ENCODE measurements at regions not wholly inside any gene's neighbourhood (a gene's known extent, or its start where the extent isn't known, plus 50 kb on each side); places are given as distances from the start of the nearest gene placed in this dataset.

DNA sequence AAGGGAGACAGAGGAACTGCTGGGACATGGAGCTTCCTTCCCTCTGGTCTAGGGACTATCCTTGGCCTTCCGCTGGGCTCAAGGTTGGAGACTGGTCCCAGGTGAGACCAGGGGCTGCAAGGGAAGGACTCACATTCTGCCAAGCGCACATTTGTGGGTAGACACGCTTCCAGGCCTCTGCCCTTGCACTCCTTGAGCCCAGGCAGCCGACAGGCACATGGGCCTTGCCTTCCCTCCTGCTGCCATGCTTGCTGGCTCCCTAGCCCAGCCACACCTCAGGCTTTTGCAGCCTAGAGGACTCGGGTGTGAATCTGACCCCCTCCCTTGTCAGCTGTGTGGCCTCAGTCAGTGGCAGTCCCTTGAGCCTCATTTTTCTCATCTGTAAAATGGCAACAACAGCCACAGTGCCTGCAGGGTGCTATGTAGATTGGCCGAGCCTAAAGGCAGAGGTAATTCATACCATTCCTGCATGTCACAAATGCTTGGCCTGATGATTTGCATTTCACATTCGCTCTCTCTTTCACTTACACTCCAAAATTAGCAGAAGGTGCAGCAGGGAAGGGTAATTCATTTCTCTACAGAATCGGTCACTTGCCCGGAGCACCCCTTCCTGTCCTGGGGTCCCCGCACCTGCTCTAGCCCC, 57.6 kb upstream of the NECTIN1 start (continued):
- TF ChIP-seq ZNF605 (CRISPR knock-in tag; IDR thresholded peaks at IDR 0.05), result no peak
- no peak for TF ChIP-seq GTF3A (CRISPR knock-in tag; conservative IDR thresholded peaks at IDR 0.05)
- no peak for TF ChIP-seq KAT2B (IDR thresholded peaks at IDR 0.05; ENCODE audit: borderline replicate concordance, low read depth, low read length)

DNA sequence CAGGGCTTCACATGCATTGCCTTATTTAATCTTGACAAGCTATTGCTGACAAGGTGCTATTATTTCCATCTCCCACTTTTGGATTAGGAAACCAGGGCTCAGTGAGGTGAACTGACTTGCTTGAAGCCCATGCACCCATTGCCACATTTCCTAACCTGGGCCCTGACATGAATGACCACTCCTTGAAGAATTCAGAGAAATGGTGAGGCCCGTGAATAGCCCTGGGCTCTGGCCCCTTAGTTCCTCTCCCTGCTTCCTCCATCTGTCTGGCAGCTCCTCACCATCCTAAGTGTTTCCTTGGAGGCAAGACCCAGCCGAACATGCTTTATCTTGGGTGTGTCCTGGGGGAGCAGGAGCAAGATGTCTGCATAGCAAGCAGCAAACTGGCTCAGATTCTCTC, 56.1 kb upstream of the NECTIN1 start:
- Histone ChIP-seq H3K4me1 (ENCODE audit: insufficient read depth, low read length) (no peaks in the 10 kb centered on the region), H3K9ac (ENCODE audit: insufficient read depth, low read depth, low read length) (no peak overlapping the region), H3K4me3 (replicated peaks in 1 of 3; ENCODE audit: insufficient read depth in 1 of 3, low read depth in 2 of 3, low read length in 3 of 3) (no peak overlapping the region), H3K79me2 (ENCODE audit: insufficient read depth, low read length) (no peaks in the 10 kb centered on the region), H3K9me3 (ENCODE audit: low read length) (no peaks in the 10 kb centered on the region), H3K27me3 (ENCODE audit: control insufficient read depth in 1 of 2, insufficient read depth in 2 of 2, low read length in 2 of 2) (peaks cover 8 to 37% of the 10 kb centered on the region in 2 experiments), H3K4me2 (ENCODE audit: low read depth, low read length) (no peak overlapping the region), H4K20me1 (ENCODE audit: insufficient read depth, low read length) (no peaks in the 10 kb centered on the region), H3K27ac (ENCODE audit: extremely low read length, insufficient read depth, low read length) (no peak overlapping the region), H2AFZ (ENCODE audit: low read length) (no peak overlapping the region), H3K36me3 (replicated peaks in 1 of 2; ENCODE audit: control insufficient read depth in 1 of 2, insufficient read depth in 2 of 2, low read length in 2 of 2) (no peaks in the 10 kb centered on the region)
- no peak for TF ChIP-seq ZNF7 (CRISPR knock-in tag; IDR thresholded peaks at IDR 0.05)
- TF ChIP-seq, protein P1, sequence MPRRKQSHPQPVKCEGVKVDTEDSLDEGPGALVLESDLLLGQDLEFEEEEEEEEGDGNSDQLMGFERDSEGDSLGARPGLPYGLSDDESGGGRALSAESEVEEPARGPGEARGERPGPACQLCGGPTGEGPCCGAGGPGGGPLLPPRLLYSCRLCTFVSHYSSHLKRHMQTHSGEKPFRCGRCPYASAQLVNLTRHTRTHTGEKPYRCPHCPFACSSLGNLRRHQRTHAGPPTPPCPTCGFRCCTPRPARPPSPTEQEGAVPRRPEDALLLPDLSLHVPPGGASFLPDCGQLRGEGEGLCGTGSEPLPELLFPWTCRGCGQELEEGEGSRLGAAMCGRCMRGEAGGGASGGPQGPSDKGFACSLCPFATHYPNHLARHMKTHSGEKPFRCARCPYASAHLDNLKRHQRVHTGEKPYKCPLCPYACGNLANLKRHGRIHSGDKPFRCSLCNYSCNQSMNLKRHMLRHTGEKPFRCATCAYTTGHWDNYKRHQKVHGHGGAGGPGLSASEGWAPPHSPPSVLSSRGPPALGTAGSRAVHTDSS (CRISPR knock-in tag; conservative IDR thresholded peaks at IDR 0.05), result no peak
- TF ChIP-seq, protein P2, sequence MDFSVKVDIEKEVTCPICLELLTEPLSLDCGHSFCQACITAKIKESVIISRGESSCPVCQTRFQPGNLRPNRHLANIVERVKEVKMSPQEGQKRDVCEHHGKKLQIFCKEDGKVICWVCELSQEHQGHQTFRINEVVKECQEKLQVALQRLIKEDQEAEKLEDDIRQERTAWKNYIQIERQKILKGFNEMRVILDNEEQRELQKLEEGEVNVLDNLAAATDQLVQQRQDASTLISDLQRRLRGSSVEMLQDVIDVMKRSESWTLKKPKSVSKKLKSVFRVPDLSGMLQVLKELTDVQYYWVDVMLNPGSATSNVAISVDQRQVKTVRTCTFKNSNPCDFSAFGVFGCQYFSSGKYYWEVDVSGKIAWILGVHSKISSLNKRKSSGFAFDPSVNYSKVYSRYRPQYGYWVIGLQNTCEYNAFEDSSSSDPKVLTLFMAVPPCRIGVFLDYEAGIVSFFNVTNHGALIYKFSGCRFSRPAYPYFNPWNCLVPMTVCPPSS (IDR thresholded peaks at IDR 0.05), result no peak
- no peak for TF ChIP-seq DNMT1 (CRISPR knock-in tag; IDR thresholded peaks at IDR 0.05)
- TF ChIP-seq AGO2 (optimal IDR thresholded peaks at IDR 0.05; ENCODE audit: low read depth, low read length), result no peak
- WGBS (ENCODE audit: low lambda C conversion rate), result 0% methylated on average over 2 of the region's 2 CpGs
- ChIA-PET POLR2A (no interaction called here), CTCF (ENCODE audit: low intra/inter-chr PET ratio, low total read pairs) (no interaction called here)
- no TSS peak for BruUV-seq (replicated peaks)
- FAIRE-seq (no peak), DNase-seq (ENCODE audit: low spot score) (no peak), ATAC-seq (no peak)
- intact Hi-C loops (cut with micrococcal nuclease; ENCODE audit: unreplicated experiment), result no loop called here
- in situ Hi-C loops (cut with HindIII; ENCODE audit: extremely low pct_ligation_motif_present, low pct_unique_long_range_greater_than_20kb), result no loop called here

Measured in HepG2 (cell line).